Osteocyte (in vitro differentiated cells): ENCODE measurements at regions not wholly inside any gene's neighbourhood (a gene's known extent, or its start where the extent isn't known, plus 50 kb on each side); places are given as distances from the start of the nearest gene placed in this dataset.
A peak's percentile ranks its signal among the peaks of the same experiment; 100 is the strongest.
"Not testable (repeated sequence)": the region's sequence is repeated elsewhere in the genome, so short reads cannot be mapped to it uniquely, and the experiment has no call there.

ENCODE experiments used
- DNase-seq: peaks from one replicate; pipeline ENCODE4 v3.0.0; 2021; ENCODE audit warnings: mixed read lengths; ENCODE audit not compliant: unreplicated experiment; ENCODE audit errors: extremely low spot score
- H3K27ac Mint-ChIP-seq: one replicate; pipeline ENCODE4 v1.8.0; 2021; ENCODE audit warnings: mild to moderate bottlenecking, mixed read lengths; ENCODE audit not compliant: unreplicated experiment
- H3K27me3 Mint-ChIP-seq: one replicate; pipeline ENCODE4 v1.8.0; 2021; ENCODE audit warnings: mixed read lengths; ENCODE audit not compliant: unreplicated experiment
- H3K36me3 Mint-ChIP-seq: one replicate; pipeline ENCODE4 v1.8.0; 2021; ENCODE audit warnings: mixed read lengths; ENCODE audit not compliant: unreplicated experiment
- H3K4me1 Mint-ChIP-seq: one replicate; pipeline ENCODE4 v1.8.0; 2021; ENCODE audit warnings: mixed read lengths; ENCODE audit not compliant: unreplicated experiment
- H3K4me3 Mint-ChIP-seq: one replicate; pipeline ENCODE4 v1.8.0; 2021; ENCODE audit warnings: mild to moderate bottlenecking, moderate library complexity, mixed read lengths; ENCODE audit not compliant: unreplicated experiment
- H3K9me3 Mint-ChIP-seq: one replicate; pipeline ENCODE4 v1.8.0; 2021; ENCODE audit warnings: mixed read lengths; ENCODE audit not compliant: unreplicated experiment
- TF ChIP-seq, protein P1 (sequence below): fragments of 200-600 bp; sonication (generic); IDR thresholded peaks from 2 replicates; pipeline ENCODE4 v1.5.0; 2021; ENCODE audit warnings: antibody characterized with exemption, mild to moderate bottlenecking, moderate library complexity

- H3K4me1 Mint-ChIP-seq = no peaks in the 10 kb centered on the region
- no peaks in the 10 kb centered on the region for H3K36me3 Mint-ChIP-seq
- H3K27ac Mint-ChIP-seq = no peak overlapping the region
- TF ChIP-seq, protein P1, sequence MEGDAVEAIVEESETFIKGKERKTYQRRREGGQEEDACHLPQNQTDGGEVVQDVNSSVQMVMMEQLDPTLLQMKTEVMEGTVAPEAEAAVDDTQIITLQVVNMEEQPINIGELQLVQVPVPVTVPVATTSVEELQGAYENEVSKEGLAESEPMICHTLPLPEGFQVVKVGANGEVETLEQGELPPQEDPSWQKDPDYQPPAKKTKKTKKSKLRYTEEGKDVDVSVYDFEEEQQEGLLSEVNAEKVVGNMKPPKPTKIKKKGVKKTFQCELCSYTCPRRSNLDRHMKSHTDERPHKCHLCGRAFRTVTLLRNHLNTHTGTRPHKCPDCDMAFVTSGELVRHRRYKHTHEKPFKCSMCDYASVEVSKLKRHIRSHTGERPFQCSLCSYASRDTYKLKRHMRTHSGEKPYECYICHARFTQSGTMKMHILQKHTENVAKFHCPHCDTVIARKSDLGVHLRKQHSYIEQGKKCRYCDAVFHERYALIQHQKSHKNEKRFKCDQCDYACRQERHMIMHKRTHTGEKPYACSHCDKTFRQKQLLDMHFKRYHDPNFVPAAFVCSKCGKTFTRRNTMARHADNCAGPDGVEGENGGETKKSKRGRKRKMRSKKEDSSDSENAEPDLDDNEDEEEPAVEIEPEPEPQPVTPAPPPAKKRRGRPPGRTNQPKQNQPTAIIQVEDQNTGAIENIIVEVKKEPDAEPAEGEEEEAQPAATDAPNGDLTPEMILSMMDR = no peak
- H3K9me3 Mint-ChIP-seq = no peaks in the 10 kb centered on the region
- no peak for DNase-seq
- H3K4me3 Mint-ChIP-seq = no peak overlapping the region
- H3K27me3 Mint-ChIP-seq = peaks cover 9% of the 10 kb centered on the region
Measured at GRCh38 chr20:1741309-1742048, 83.9 kb upstream of the SIRPG start.

- H3K4me3 Mint-ChIP-seq = no peak overlapping the region
- H3K36me3 Mint-ChIP-seq = no peaks in the 10 kb centered on the region
- no peak for DNase-seq
- no peaks in the 10 kb centered on the region for H3K4me1 Mint-ChIP-seq
- H3K27me3 Mint-ChIP-seq = peaks cover 26% of the 10 kb centered on the region
- H3K9me3 Mint-ChIP-seq = no peaks in the 10 kb centered on the region
- TF ChIP-seq, protein P1 = no peak
- no peak overlapping the region for H3K27ac Mint-ChIP-seq
Measured at GRCh38 chr20:1737134-1737533, 79.6 kb upstream of the SIRPG start.

- Mint-ChIP-seq H3K4me3 (no peak overlapping the region), H3K4me1 (no peaks in the 10 kb centered on the region), H3K27ac (no peak overlapping the region), H3K36me3 (no peaks in the 10 kb centered on the region), H3K27me3 (peaks cover 29% of the 10 kb centered on the region), H3K9me3 (no peaks in the 10 kb centered on the region)
- TF ChIP-seq, protein P1 = no peak
- no peak for DNase-seq
Measured at GRCh38 chr20:1735417-1736089, 78.0 kb upstream of the SIRPG start.

DNA sequence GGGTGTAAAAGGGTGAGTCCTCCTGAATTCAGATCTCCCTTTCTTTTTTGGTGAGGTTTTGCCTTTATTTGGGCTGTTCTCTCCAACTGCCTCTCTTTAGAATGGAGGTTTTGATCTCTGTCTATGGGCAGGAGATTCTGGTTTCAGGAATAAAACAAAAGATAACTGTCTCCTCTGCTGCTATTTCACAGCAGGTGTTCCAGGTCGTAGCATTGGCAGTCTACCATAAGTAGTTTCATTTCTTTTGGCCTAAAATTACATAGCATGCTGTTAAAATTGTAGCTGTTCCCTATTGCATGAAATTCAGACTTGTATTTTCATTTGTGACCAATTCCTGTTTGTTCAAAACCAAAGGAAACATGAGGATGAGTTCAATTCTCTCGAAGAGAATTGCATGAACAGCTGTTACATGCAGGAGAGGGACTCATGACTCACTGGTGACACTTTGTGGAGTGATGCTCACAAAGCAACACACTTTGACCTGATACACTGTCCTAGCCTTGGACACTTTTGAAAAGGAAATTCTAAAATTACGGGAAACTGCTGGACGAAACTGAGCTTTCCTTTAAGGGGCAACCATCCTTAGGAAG is 76.8 kb upstream of the SIRPG start:
- TF ChIP-seq, protein P1 = peak; percentile 32
- Mint-ChIP-seq H3K27me3 (peaks cover 24% of the 10 kb centered on the region), H3K9me3 (no peaks in the 10 kb centered on the region), H3K27ac (no peak overlapping the region), H3K36me3 (no peaks in the 10 kb centered on the region), H3K4me3 (no peak overlapping the region), H3K4me1 (no peaks in the 10 kb centered on the region)
- no peak for DNase-seq

DNA sequence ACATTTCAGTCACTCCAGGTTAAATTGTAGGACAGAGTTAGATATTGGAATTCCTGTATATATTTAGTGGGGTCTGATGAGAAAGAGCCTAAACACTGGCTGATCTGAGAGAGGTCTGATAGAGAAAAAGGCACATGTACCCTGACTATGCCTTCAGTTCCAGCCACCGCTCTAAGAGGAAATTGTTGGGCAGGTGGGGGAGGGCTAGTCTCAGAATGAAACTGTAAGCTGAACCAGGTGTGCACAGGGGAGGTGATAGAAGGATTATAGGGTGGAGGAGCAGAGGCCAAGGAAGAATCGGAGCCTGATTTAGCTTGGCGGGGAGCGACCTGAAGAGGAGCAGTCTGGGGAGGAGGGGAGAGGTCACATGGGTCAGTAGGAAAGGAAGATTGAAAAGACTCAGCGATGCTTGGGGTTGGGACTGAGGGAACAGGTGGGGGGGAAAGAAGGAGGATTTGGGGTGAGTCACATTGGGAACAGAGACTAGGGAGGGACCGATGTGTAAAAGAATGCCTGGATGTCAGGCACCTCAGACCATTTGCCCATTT is 74.3 kb upstream of the SIRPG start:
- H3K4me1 Mint-ChIP-seq, H3K4me3 Mint-ChIP-seq, DNase-seq, H3K36me3 Mint-ChIP-seq, H3K9me3 Mint-ChIP-seq, H3K27ac Mint-ChIP-seq: not testable (repeated sequence)
- H3K27me3 Mint-ChIP-seq = peaks cover 23% of the 10 kb centered on the region

DNA sequence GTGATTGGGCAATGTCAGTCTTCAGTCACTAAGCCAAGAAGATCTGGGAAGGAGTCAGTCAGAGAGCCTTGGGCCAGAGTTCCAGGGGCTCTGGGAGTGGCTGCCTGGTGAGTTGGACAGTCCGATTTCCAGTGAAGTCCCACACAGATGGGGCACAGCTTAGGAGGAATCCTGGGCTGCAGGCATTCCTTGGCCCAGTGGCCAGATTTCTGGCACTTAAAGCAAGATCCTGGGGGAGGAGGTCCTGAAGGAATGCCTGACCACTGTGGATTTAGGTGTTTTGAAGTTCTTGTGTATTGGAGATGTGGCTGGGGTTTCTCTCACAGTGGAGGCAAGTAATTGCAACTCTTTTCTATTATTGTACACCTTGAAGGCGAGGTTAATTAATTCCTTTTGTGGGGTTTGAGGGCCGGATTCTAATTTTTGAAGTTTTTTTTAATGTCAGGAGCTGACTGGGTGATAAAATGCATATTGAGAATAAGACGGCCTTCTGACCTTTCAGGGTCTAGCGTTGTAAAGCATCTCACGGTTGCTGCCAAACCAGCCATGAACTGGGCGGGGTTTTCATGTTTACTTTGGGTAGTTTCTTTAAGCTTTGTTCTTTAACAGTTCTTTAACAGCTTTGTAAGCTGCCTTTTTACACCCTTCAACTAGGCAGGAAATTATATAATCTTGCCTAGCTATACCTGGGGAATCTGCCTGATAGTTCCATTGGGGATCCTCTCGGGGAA is 73.6 kb upstream of the SIRPG start:
- H3K4me1 Mint-ChIP-seq, H3K9me3 Mint-ChIP-seq, H3K4me3 Mint-ChIP-seq, H3K27ac Mint-ChIP-seq, H3K36me3 Mint-ChIP-seq, DNase-seq: not testable (repeated sequence)
- peaks cover 23% of the 10 kb centered on the region for H3K27me3 Mint-ChIP-seq

- H3K4me1 Mint-ChIP-seq, H3K27ac Mint-ChIP-seq, H3K4me3 Mint-ChIP-seq, H3K9me3 Mint-ChIP-seq, DNase-seq, H3K36me3 Mint-ChIP-seq: not testable (repeated sequence)
- peaks cover 24% of the 10 kb centered on the region for H3K27me3 Mint-ChIP-seq
Measured at GRCh38 chr20:1727303-1727702, 69.7 kb upstream of the SIRPG start.
